HCT116 (cell line): ENCODE measurements at regions not wholly inside any gene's neighbourhood (a gene's known extent, or its start where the extent isn't known, plus 50 kb on each side); places are given as distances from the start of the nearest gene placed in this dataset.

Source experiments
- ATAC-seq: fragments of 200-7000 bp; cut with Tn5 transposase; 2 replicates; pipeline ENCODE4 v1.9.1; 2020; ENCODE audit warnings: mild to moderate bottlenecking, moderate library complexity
- BruUV-seq: library from RNA; stranded (reverse); fragments of 400-500 nt; replicated peaks from 2 replicates; lab custom pipeline; 2021; lab: Mats Ljungman, UMichigan
- CTCF ChIA-PET: fragments of 300-600 bp; sonication (Branson Sonifier 250); formaldehyde crosslinking; loops from one replicate; lab custom pipeline; 2021; ENCODE audit warnings: antibody characterized with exemption; lab: Charles Lee
- POLR2A ChIA-PET: fragments of 300-600, 350-600 bp; sonication (Branson Sonifier 250); formaldehyde crosslinking; loops from one replicate; lab custom pipeline; 2021; ENCODE audit warnings: antibody characterized with exemption; lab: Charles Lee
- RAD21 ChIA-PET, 2 experiments: fragments of 300-600 bp; sonication (Branson Sonifier 250); formaldehyde crosslinking; loops; one replicate each; lab custom pipeline; 2023; ENCODE audit warnings: low total read pairs in 2 of 2; ENCODE audit not compliant: uncharacterized antibody in 2 of 2, unreplicated experiment in 2 of 2, low non-redundant PET in 1 of 2; lab: Charles Lee
- DNase-seq: peaks from one replicate; pipeline ENCODE4 v3.0.0-alpha.2; 2010; ENCODE audit warnings: low read depth, low spot score
- H2AFZ ChIP-seq: fragments of 200-600 bp; shearing (Covaris generic), sonication (generic); 2 replicates; pipeline ENCODE4 v1.6.1; 2017; ENCODE audit warnings: low read depth, mixed run types, mixed read lengths, antibody characterized with exemption, low read length; ENCODE audit not compliant: poor library complexity, severe bottlenecking
- H3K27ac ChIP-seq: 2 replicates; pipeline ENCODE4 v1.5.1; 2012; ENCODE audit warnings: low read depth, low read length
- H3K27me3 ChIP-seq: fragments of 200-600 bp; sonication (generic); 2 replicates; pipeline ENCODE4 v1.6.1; 2016; ENCODE audit warnings: mixed run types, low read length, mixed read lengths; ENCODE audit not compliant: insufficient read depth
- H3K36me3 ChIP-seq, 2 experiments: fragments of 200-500 bp in 1 of 2; fragments of 200-600 bp in 1 of 2; sonication (Bioruptor generic) in 1 of 2; sonication (generic) in 1 of 2; 2 replicates each; pipeline versions ENCODE4 v1.5.1 to v1.6.1; 2014 to 2016; ENCODE audit warnings: low read length in 2 of 2, inconsistent platforms in 1 of 2, mixed read lengths in 1 of 2, mixed run types in 1 of 2; ENCODE audit not compliant: insufficient read depth in 2 of 2, control insufficient read depth in 1 of 2
- H3K4me1 ChIP-seq, 2 experiments: fragments of 200-600 bp in 1 of 2; sonication (generic) in 1 of 2; 2 replicates each; pipeline versions ENCODE4 v1.5.1 to v1.6.1; 2012 to 2017; ENCODE audit warnings: low read length in 2 of 2, inconsistent platforms in 1 of 2, mild to moderate bottlenecking in 1 of 2, mixed read lengths in 1 of 2, mixed run types in 1 of 2, moderate library complexity in 1 of 2; ENCODE audit not compliant: insufficient read depth in 2 of 2, control insufficient read depth in 1 of 2
- H3K4me2 ChIP-seq: fragments of 200-600 bp; sonication (generic); 2 replicates; pipeline ENCODE4 v1.6.1; 2017; ENCODE audit warnings: mixed run types, low read length, mixed read lengths
- H3K4me3 ChIP-seq, 2 experiments: fragments of 200-600 bp in 1 of 2; sonication (generic) in 1 of 2; replicated peaks in 1 of 2; 2 replicates each; pipeline ENCODE4 v1.5.1; 2011 to 2016; ENCODE audit warnings: low read length in 2 of 2, control low read depth in 1 of 2, low read depth in 1 of 2, mild to moderate bottlenecking in 1 of 2, mixed read lengths in 1 of 2, mixed run types in 1 of 2
- H3K79me2 ChIP-seq: fragments of 200-600 bp; sonication (generic); 2 replicates; pipeline ENCODE4 v1.6.1; 2017; ENCODE audit warnings: mild to moderate bottlenecking, mixed run types, low read length, moderate library complexity, mixed read lengths; ENCODE audit not compliant: insufficient read depth
- H3K9ac ChIP-seq: fragments of 200-600 bp; sonication (generic); 2 replicates; pipeline ENCODE4 v1.6.1; 2016; ENCODE audit warnings: low read length, mixed read lengths
- H3K9me2 ChIP-seq: fragments of 200-600 bp; sonication (generic), shearing (Covaris generic); 2 replicates; pipeline ENCODE4 v1.6.1; 2017; ENCODE audit warnings: mixed run types, mild to moderate bottlenecking, moderate library complexity; ENCODE audit not compliant: insufficient read depth
- H3K9me3 ChIP-seq, 2 experiments: fragments of 200-500 bp in 1 of 2; fragments of 200-600 bp in 1 of 2; sonication (Bioruptor generic) in 1 of 2; sonication (generic) in 1 of 2; 2 replicates each; pipeline ENCODE4 v1.6.1; 2014 to 2017; ENCODE audit warnings: low read length in 2 of 2, mixed read lengths in 2 of 2, inconsistent platforms in 1 of 2, low read depth in 1 of 2, mild to moderate bottlenecking in 1 of 2, mixed run types in 1 of 2, moderate library complexity in 1 of 2; ENCODE audit not compliant: control insufficient read depth in 1 of 2, insufficient read depth in 1 of 2
- H4K20me1 ChIP-seq: fragments of 200-600 bp; sonication (generic), shearing (Covaris generic); 2 replicates; pipeline ENCODE4 v1.6.1; 2017; ENCODE audit warnings: mixed run types, mild to moderate bottlenecking, moderate library complexity; ENCODE audit not compliant: insufficient read depth
- ATF3 ChIP-seq: IDR thresholded peaks from 2 replicates; pipeline ENCODE4 v1.6.1; 2012
- CBX3 ChIP-seq: IDR thresholded peaks from 2 replicates; pipeline ENCODE4 v1.6.1; 2012; ENCODE audit warnings: low read depth
- CEBPB ChIP-seq: IDR thresholded peaks from 2 replicates; pipeline ENCODE4 v1.6.1; 2012; ENCODE audit warnings: low read depth
- CTCF ChIP-seq, 3 experiments: fragments of 200-600 bp in 1 of 3; sonication (generic) in 1 of 3; IDR thresholded peaks in 2 of 3; conservative IDR thresholded peaks in 1 of 3; 2 replicates each; pipeline ENCODE4 v1.5.1; 2012 to 2017; ENCODE audit warnings: low read depth in 2 of 3, low read length in 2 of 3, antibody characterized with exemption in 1 of 3, borderline replicate concordance in 1 of 3, control low read depth in 1 of 3, mild to moderate bottlenecking in 1 of 3, mixed read lengths in 1 of 3, mixed run types in 1 of 3, moderate library complexity in 1 of 3; ENCODE audit not compliant: insufficient read depth in 1 of 3
- EZH2 ChIP-seq: fragments of 200-600 bp; sonication (generic); IDR thresholded peaks from 2 replicates; pipeline ENCODE4 v1.6.1; 2017; ENCODE audit warnings: antibody characterized with exemption, mixed run types
- FOSL1 ChIP-seq: IDR thresholded peaks from 2 replicates; pipeline ENCODE4 v1.6.1; 2012; ENCODE audit warnings: low read depth
- MAX ChIP-seq: IDR thresholded peaks from 2 replicates; pipeline ENCODE4 v1.6.1; 2012
- POLR2A ChIP-seq: IDR thresholded peaks from 2 replicates; pipeline ENCODE4 v1.7.0; 2011; ENCODE audit warnings: borderline replicate concordance; ENCODE audit not compliant: insufficient read depth, insufficient read length; ENCODE audit errors: extremely low read depth
- SRF ChIP-seq: IDR thresholded peaks from 2 replicates; pipeline ENCODE4 v1.6.1; 2012; ENCODE audit warnings: low read depth
- ZFX ChIP-seq: fragments of 450-650 bp; IDR thresholded peaks from 2 replicates; pipeline ENCODE4 v1.6.1; 2017
- ZNF274 ChIP-seq: fragments of 200-500 bp; sonication (Bioruptor generic); IDR thresholded peaks from 2 replicates; pipeline ENCODE4 v1.6.1; 2014; ENCODE audit warnings: mild to moderate bottlenecking, low read depth, low read length, inconsistent platforms
- intact Hi-C: fragments of 100-400 bp; cut with micrococcal nuclease; formaldehyde crosslinking; loops from 2 replicates; pipeline ENCODE4 v1.10.0; 2022

GRCh38 chr11:116387641-116388040 is 385.1 kb downstream of the BUD13 start (continued):
- TF ChIP-seq ATF3 (no peak), ZFX (no peak), POLR2A (no peak), CEBPB (no peak), CBX3 (no peak), FOSL1 (no peak), ZNF274 (no peak), SRF (no peak)

- intact Hi-C loops, result no loop called here
These were observed 386.6 kb downstream of the BUD13 start for GRCh38 chr11:116386118-116386699.

More at GRCh38 chr11:116386118-116386699, 386.6 kb downstream of the BUD13 start:
- no peaks in the 10 kb centered on the region for H3K9me2 ChIP-seq
- no peaks in the 10 kb centered on the region for H3K36me3 ChIP-seq
- TF ChIP-seq CTCF (IDR thresholded peaks at IDR 0.05 in 2 of 3, conservative IDR thresholded peaks at IDR 0.05 in 1 of 3; ENCODE audit: borderline replicate concordance in 1 of 3, insufficient read depth in 1 of 3, low read depth in 2 of 3, low read length in 2 of 3) (no peak), EZH2 (no peak), MAX (no peak), SRF (no peak)
- H3K27ac ChIP-seq, result no peak overlapping the region
- POLR2A ChIA-PET, result no interaction called here
- ATAC-seq (no peak), DNase-seq (no peak)
- no peak overlapping the region for H3K4me2 ChIP-seq
- no peaks in the 10 kb centered on the region for H3K9me3 ChIP-seq
- BruUV-seq, result no TSS peak
- H4K20me1 ChIP-seq, result no peaks in the 10 kb centered on the region
- H3K4me1 ChIP-seq, result no peaks in the 10 kb centered on the region
- no peaks in the 10 kb centered on the region for H3K79me2 ChIP-seq
- RAD21 ChIA-PET, result no interaction called here
- H3K9ac ChIP-seq, result no peak overlapping the region
- H3K27me3 ChIP-seq, result peaks cover 18% of the 10 kb centered on the region
- H2AFZ ChIP-seq, result no peak overlapping the region
- CTCF ChIA-PET, result no interaction called here
- H3K4me3 ChIP-seq, result no peak overlapping the region
